Hematopoietic multipotent progenitor cell treated with erythropoietin and hydrocortisone succinate and interleukin-3 and kit ligand, for 15 days (in vitro differentiated cells): ENCODE measurements at regions not wholly inside any gene's neighbourhood (a gene's known extent, or its start where the extent isn't known, plus 50 kb on each side); places are given as distances from the start of the nearest gene placed in this dataset.

Experiments used
- DNase-seq: peaks from one replicate; pipeline ENCODE4 v3.0.0-alpha.2; 2015; ENCODE audit warnings: low spot score

DNA sequence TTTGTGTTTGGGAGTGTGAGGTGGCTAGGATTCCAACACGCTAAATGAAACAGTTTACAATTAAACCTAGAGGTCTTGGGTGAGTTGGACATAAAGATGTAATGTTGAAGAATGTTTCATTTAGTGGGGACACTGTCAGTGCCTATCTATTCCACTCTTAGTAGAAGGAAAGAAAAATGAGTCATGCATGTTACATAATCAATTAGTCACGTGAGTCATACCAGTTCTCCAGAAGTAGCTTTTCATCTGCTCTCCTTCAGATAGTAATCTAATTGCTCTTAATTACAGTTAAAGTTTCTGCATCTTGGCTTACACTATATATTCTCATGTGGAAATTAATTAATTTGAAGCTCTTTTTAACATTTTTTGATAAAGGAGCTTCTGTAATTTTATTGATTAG, 115.7 kb upstream of the P2RY1 start:
- DNase-seq: peak; percentile 27

GRCh38 chr3:152720951-152721718, 113.8 kb upstream of the P2RY1 start:
- DNase-seq: no peak

GRCh38 chr3:152724270-152724669, 110.7 kb upstream of the P2RY1 start:
- DNase-seq: no peak

GRCh38 chr3:152728231-152728980, 106.5 kb upstream of the P2RY1 start:
- DNase-seq: no peak

GRCh38 chr3:152729906-152730305, 105.0 kb upstream of the P2RY1 start:
- DNase-seq: no peak

DNA sequence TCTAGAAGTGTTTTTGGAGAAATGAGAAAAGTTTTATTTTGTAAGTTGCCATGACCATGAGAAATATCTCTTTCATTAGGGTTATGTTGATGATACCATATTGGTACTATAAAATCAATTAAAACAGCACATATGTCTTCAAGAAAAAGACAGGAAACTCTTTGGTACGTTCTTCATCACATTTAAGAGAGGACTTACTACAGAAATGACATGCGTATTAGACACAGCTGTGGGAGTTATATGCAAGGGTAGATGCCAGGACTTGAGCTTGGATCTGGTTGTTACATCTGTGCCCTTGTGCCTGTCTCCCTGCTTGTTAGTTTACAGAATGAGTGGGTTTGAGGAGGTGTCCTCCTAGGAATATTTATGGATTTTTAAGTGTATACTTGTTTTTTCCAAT, 103.4 kb upstream of the P2RY1 start:
- no peak for DNase-seq

GRCh38 chr3:152733584-152734119, 101.3 kb upstream of the P2RY1 start:
- no peak for DNase-seq

DNA sequence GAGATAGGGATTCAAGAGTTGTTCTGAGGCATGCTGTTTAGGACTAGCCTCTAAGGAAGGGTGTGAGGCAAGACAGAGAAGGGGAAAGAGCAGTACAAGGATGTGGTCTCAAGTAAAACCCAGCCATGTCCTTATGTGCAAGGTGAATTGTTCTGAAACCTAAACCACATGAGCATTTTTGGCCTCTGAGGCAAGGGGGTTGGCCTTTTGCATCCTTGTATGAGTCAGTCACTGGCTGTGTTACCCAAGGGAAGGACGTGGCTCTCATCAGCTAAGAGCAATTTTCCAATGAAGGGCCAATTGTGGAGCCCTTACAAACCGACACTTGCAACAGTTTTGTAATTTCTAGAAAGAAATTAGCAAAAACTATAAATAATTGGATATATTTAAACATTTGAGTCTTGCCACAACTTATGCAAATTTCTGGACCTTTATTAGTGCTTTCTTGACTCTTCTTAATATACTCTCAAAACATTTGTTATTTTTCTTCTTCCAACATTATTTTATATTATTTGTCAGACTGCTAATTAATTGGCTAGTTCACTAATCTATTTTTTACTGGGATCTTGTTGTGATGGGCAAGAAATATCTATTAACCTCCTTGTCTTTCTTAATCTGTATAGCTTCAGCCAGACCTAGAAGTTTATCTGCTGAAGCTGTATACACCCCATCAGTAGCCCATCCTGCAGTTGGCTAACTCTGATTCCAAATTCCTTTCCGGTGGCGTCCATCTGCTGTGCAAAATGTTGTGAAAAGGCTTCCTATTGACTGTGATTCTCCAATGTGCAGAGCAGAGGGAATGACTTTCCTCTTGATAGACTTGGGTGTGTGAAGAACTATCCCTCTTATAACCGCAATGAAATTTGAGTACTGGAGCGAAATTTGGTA, 97.7 kb upstream of the P2RY1 start:
- no peak for DNase-seq

DNA sequence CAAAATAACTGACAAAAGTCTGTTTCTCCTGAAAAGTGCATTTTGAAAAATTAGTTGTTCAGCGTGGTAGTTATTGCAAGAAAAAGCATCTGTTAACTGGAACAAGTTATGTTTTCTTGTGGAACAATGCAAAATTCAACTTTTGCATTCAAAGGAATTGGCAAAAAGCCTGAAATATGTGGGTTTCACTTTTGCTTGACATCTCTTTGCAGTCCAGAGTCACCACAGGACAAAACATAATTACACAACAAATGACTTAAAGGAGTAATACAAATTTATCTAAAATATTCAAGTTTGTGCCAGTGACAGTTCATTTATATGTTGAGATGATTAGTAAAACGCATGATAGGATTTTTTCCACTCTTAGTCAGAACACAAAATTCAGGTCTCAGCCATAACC, 96.3 kb upstream of the P2RY1 start:
- no peak for DNase-seq

- DNase-seq: no peak
These were observed 92.3 kb upstream of the P2RY1 start for GRCh38 chr3:152742368-152743347.

DNA sequence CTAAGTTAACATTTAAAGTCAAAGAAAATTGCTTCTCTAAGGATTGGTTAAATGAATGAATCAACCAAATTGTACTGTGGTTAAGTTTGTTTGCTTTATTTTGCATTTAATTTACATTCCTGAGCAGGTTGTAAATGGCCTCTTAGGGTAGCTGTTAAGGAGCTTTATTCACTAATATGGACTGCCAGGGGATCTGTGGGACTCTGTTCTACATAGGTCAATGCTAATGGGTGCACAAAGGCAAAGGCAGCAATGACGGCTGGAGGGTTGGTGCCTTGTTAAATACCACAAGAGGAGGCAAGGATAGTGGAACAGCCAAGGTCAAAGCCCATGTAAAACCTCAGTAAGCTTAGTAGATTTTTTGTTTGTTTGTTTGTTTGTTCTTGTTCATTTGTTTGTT, 89.3 kb upstream of the P2RY1 start:
- no peak for DNase-seq

DNA sequence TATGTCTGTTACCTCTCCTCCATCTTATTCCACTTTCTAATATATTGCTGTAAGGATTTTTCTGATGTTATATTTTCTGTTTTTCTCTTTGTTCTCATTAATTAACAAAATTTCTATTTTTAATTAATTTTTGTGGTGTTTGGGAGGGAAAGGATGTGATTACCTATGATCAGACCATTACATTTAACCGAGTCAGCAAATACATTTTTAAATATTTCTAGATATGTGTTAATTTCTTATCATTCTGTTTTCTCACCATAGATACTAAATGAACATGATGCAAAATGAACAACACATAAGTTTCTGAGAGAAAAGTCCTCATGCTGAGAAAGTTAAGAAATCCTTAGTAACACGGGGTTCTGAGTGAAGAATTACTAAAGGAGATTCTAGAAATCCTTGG, 80.6 kb upstream of the P2RY1 start:
- no peak for DNase-seq

GRCh38 chr3:152756807-152757206, 78.1 kb upstream of the P2RY1 start:
- DNase-seq: no peak

DNA sequence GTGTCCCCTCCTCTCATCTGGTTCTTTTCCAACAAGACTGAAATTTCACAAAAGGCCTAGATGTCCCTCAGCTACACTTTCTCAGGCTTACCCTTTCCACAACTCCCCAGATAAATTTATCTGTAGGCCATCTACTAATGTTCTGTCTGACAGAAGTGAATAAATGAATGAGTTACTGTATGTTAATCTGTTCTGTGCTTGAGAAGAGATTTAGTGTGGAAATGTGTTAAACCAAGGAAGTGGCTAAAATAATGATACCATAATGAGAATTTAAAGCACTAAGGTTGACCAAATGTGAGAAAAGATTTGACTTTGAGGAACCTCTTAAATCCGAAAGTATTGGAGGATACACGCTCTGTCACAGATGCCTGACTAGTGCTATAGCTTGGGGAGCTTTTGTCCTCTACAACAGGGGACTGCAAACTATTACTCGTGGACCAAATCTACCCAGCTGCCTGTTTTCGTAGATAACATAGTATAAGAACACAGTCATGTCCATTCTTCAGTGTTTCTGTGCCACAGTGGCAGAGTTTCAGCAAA, 74.8 kb upstream of the P2RY1 start:
- DNase-seq: no peak

GRCh38 chr3:152760591-152760990, 74.3 kb upstream of the P2RY1 start:
- DNase-seq: no peak

GRCh38 chr3:152768478-152768877, 66.5 kb upstream of the P2RY1 start:
- no peak for DNase-seq

DNA sequence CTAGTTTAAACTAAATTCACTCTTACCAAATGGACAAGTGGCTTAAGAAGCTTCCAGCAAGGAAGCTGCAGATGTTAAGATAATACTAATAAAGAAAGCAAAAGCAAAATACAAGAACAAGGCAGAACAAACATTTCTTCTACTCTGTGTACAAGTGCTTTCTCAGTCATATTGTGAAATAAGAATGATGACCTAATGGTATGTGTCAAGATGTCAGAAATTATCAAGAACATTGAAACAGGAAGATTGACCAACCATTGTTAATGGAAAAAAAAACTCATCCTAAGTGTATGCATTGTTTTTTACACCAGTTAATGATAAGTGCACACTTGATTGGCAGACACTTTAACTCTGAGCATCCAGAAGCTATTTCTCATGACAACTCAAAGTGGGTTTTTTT, 65.4 kb upstream of the P2RY1 start:
- DNase-seq: no peak

DNA sequence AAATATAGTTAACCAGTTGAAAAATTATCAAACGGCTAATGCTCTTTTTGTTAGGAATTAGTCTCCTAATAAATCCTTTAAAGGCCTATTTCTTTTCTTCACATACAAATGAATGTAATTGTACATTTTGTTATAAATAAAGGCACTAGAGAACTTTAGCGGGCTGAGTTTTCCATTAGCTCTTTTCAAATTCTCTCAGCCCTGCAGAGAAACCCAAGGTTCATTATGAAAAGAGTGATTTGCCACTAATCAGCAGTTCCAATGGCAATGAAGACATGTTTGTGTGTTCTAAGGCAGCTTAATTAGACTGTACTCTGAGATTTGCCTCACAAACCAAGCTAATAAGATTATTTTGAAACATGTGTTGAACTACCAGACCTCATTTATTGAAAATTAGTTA, 64.6 kb upstream of the P2RY1 start:
- DNase-seq: no peak

DNA sequence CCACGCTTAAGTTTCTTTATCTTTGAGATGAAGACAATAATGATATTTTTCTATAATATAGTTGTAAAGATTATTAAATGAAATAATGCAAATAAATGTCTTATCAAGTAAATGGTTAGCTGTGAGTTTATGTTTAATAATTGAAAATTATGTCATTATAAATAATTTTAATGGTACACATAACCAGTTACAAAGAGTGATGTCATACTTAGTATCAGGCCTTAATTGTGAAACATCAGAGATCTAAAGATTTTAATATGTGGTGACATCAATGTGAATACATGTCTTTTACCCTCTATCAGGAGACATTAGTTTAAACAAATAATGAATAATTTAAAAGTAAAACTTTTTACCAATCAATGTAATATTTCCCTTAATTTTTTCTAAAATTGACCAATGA, 63.8 kb upstream of the P2RY1 start:
- DNase-seq: no peak

DNA sequence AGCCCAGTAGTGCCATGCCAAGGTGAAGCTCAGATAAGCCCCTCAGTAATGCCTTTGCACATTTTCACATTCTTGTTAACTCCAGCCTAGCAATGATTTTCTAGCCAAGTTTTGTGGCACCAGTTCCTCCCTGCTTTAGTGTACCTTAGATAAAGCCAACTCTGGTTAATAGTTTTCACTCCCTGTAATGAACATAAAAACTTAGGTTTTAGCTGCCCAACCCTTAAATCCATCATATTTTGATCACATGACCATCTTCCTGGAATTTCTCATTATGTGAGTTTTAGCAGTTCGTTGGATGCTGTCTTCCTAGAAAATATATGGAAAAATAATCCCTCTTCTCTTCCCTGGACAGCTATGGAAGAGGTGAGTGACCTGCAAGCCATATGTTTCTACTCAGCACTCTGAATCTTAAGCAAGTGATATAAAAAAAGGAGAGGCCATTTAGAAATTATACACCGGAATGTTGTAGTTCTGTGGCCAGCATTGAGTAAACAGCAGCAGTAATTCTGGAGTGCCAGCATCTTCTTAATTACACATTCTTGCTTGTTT, 62.2 kb upstream of the P2RY1 start:
- DNase-seq: no peak

DNA sequence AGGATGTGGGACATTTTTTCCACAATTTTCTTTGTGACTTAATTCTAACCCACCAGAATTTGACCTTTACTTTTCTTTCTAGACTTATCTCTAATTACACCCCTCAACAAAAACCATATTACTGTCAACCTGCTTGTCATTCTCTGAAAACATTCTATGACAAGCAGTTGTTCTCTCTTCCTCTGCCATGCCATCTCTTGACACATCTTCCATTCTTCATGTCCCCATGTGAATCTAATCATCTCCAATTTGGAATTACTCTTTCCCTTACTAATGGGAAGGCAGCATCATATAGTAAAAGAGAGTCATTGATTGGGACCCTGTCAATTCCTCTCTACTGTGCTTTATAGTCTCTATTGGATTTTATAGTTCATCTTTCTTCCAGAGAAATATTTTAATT, 61.3 kb upstream of the P2RY1 start:
- no peak for DNase-seq
